GM19239 (cell line): ENCODE measurements at regions not wholly inside any gene's neighbourhood (a gene's known extent, or its start where the extent isn't known, plus 50 kb on each side); places are given as distances from the start of the nearest gene placed in this dataset.
"Not testable (repeated sequence)": the region's sequence is repeated elsewhere in the genome, so short reads cannot be mapped to it uniquely, and the experiment has no call there.

Source experiments
- DNase-seq: peaks from one replicate; pipeline ENCODE4 v3.0.0; 2011; ENCODE audit warnings: low spot score; ENCODE audit not compliant: insufficient read length
- FAIRE-seq: peaks from 2 replicates; lab custom pipeline; 2011; peaks lifted over from hg19 to GRCh38; lab: Jason Lieb, UNC

DNA sequence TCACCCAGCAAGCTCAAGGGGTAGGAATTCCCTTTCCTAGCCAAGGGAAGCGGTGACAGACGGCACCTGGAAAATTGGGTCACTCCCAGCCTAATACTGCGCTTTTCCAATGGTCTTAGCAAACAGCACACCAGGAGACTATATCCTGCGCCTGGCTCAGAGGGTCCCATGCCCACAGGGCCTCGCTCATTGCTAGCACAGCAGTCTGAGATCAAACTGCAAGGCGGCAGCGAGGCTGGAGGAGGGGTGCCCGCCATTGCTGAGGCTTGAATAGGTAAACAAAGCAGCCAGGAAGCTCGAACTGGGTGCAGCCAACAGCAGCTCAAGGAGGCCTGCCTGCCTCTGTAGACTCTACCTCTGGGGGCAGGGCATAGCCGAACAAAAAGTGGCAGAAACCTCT is 500.4 kb upstream of the ANO3 start:
- not testable (repeated sequence) for DNase-seq, FAIRE-seq

- FAIRE-seq (no peak), DNase-seq (no peak)
Measured at GRCh38 chr11:25838918-25839625, 492.9 kb upstream of the ANO3 start.

DNA sequence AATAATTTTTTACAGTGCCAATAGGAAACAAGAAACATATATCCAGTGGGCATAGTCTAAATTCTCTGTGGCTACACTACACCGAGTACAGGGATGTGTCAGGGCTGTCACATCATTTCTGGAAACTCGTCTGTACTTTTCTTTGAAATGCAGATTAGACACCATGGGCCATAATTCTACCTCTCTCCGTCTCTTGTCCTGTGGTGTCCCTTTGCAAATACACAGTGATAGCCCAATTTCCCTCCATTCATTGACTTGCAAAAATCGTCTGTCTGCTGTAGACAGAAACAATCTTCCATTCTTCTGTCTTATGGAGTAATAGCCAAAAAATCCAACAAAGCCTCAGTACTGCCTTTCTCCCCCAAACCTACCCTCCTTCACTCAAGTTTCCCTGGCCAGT is 487.1 kb upstream of the ANO3 start:
- no peak for DNase-seq
- FAIRE-seq, result no peak

GRCh38 chr11:25855916-25856315 is 476.0 kb upstream of the ANO3 start:
- FAIRE-seq, result no peak
- DNase-seq, result no peak

DNA sequence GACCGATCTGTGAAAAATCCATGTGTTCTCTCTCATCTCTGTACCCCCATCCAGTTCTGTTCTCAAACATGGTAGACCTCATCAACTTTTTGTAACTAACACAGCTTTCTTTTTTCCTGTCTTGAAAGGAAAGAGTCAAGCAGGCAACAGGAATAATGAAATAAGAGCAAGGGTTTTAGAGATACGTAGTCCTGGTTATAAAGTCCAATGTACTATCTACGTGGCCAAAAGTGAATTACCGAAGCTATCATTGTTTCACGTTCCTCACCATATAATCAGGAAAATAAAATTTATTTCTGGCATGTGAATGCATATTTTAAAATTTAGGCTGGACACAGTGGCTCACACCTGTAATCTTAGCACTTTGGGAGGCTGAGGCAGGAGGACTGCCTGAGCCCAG is 472.2 kb upstream of the ANO3 start:
- no peak for FAIRE-seq
- DNase-seq, result no peak

DNA sequence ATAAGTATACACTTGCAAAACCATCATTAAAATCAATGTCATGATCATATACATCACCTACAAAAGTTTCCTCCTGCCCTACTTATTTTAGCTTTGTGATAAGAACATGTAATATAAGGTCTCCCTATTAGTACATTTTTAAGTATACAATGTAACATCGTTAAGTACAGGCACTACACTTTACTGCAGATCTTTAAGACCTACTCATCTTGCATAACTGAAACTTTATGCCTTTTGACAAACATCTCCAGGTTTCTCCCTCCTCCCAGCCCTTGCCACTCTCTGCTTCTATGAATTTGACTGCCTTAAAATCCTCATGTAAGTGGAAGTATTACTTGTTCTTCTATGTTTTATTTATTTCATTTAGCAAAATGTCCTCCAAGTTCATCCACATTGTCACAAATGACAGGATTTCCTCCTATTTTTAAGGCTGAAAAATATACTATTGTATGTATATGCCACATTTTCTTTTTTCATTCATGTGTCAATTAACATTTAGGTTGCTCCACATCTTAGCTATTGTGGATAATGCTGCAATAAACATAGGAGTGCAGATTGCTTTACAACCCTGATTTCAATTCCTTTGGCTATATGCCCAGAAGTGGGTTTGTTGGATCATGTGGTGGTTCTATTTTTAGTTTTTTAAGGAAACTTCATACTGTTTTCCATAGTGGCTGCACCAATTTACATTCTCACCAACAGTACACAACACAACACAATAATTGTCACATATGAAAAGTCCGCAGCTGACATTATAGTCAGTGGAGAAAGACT is 471.1 kb upstream of the ANO3 start:
- DNase-seq (no peak), FAIRE-seq (no peak)

DNA sequence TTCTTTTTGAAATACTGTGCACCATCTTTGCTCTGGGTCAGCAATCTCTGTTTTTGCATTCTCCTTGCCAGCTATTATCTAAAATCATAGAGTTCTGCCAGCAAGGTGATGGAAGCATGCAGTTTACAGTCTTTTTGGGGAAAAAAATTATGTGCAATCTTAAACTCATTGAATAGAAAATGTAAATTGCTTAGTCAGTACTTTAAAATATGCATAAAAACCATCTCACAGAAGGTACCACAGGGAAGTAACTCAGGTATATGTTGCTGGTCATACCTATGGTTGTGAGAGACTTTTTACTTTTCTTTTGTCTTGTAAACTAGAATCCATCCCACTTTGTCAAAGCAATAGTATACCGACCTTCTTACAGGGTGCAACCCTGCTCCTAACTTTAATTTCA is 469.8 kb upstream of the ANO3 start:
- DNase-seq, result no peak
- FAIRE-seq, result no peak

DNA sequence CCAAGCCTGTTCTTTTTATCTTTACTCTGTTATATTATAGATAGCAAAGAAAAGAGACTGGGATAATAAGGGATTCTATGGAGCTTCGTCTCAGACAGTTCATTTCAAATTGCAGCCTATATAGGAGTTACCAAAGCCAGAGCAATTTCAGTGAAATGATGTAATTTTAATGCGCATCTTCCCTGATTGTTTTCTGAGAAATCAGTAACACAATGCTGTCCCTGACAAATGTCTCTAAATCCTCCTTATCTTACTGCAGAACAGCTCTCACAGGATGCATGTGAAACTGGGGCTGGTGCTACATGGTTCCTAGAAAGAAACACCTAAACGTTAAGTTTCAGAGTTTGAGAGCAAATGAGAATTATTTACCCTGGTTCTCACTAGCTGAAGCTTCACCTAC is 467.9 kb upstream of the ANO3 start:
- no peak for FAIRE-seq

GRCh38 chr11:25876456-25876965 is 455.4 kb upstream of the ANO3 start:
- FAIRE-seq (no peak), DNase-seq (no peak)

More for the DNA sequence above, 467.9 kb upstream of the ANO3 start:
- DNase-seq, result no peak

DNA sequence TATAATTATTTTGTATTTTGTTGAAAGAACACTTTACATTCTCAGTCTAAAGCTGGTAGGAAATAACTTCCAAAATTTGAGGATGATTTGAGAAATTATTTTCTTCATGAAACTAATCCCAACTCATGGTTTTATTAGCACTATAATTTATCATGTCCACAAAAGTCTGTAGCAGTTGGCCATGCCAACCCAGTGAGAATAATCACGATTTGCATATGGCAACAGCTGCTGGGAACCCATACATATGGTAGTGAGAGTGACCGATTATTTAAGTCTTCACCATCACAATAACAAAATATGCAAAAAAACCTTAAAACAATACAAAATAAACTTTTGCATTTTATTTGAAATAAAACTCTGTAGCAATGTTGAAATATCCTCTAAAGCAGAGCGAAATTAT is 445.9 kb upstream of the ANO3 start:
- DNase-seq, result no peak
- FAIRE-seq, result no peak

- no peak for FAIRE-seq
- DNase-seq, result no peak
Measured at GRCh38 chr11:25890626-25891260, 441.2 kb upstream of the ANO3 start.

- FAIRE-seq (no peak), DNase-seq (no peak)
Measured at GRCh38 chr11:25891960-25892359, 440.0 kb upstream of the ANO3 start.

DNA sequence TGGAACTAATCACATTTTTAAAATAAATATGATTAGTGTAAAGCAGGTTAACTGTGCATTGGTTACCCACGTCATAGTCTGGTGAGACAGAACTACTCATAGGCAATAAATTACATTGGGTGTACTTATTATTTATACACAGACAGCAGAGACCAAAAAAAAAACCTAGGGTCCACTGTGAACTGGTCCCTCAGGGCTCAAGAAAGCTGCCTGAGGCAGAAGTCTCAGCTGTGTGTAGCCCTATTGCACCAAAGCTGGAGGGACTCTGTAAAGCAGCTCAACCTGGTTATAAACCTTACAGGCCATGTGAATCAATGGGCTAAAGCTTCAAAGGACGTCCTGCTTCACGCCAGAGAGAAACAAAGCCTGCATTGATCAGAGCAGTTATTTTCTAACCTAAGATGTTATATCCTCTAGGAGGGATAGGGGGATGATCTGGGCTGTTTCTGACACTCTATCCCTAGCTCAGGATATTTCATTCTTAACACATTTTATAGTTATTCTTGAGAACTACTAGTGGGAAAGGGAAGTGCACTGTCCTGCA is 432.2 kb upstream of the ANO3 start:
- FAIRE-seq (no peak), DNase-seq (no peak)

DNA sequence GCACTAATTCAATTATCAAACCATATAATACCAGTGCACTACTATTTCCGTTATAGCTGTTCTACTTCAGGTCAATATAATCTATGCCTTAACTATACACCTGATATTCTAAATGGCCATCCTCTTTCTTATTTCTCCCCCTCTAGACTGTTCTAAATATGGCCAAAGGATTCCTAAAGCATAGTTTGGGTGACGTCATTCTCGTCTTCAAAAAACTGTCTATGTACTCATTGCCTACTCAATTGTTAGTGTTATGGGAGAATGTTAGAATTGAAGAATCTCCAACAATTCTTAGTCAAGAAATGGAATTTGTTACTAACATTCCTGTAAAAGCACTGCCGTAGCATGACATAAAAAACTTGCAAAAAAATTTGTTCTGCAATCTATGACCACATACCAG is 431.1 kb upstream of the ANO3 start:
- FAIRE-seq (no peak), DNase-seq (no peak)

DNA sequence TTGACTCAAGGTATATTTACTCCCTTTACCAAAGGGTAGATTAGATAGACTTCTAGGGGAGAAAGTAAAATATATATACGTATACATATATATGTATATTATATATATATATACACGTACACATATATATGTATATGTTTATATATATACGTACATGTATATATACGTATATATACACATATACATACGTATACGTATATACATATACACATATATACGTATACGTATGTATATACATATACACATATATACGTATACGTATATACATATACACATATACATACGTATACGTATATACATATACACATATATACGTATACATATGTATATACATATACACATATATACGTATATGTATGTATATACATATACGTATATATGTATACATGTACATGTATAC is 430.5 kb upstream of the ANO3 start:
- no peak for DNase-seq
- no peak for FAIRE-seq

DNA sequence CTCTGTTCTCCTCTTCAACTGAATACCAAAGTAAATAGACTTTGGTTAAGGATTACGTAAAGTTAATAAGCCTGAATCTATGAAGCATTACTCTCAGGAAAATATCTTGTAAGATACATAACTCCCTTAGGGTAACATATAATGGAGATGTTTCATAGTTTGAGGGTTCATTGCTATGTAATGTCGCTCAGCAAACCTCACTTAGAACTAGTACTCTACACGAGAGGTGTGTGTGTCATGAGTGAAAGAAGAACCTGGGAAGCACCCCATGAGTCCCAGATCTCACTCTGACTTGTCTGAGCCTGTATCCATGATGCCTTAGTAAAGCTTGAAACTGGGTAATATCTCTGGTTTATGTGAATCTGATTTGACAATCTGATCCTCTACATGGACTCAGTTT is 429.5 kb upstream of the ANO3 start:
- DNase-seq, result no peak
- no peak for FAIRE-seq

- no peak for FAIRE-seq
Measured at GRCh38 chr11:25908726-25909125, 423.2 kb upstream of the ANO3 start.

GRCh38 chr11:25910086-25910485 is 421.8 kb upstream of the ANO3 start:
- DNase-seq (no peak), FAIRE-seq (no peak)

More at GRCh38 chr11:25908726-25909125, 423.2 kb upstream of the ANO3 start:
- DNase-seq, result no peak

DNA sequence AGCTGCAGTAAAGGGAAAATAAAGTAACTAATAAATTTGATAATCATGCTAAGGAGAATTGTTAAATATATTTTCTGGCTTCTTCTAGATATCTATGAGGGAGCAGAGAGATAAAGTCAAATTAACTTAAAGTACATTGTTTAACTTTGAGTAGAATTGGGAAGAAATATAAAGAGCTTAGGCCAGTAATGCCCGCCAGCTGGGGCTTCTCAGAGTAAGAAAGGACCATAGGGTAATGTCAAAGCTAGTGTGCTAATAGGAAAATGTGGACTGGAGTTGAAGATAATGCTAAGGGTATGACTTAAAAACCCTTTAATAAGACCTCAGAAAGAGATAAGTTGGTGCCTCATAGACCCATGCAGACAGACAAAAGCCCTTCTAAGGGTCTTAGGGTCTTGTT is 411.6 kb upstream of the ANO3 start:
- no peak for DNase-seq

GRCh38 chr11:25924586-25924985 is 407.3 kb upstream of the ANO3 start:
- DNase-seq, result no peak
- no peak for FAIRE-seq

More for the DNA sequence above, 411.6 kb upstream of the ANO3 start:
- FAIRE-seq, result no peak

DNA sequence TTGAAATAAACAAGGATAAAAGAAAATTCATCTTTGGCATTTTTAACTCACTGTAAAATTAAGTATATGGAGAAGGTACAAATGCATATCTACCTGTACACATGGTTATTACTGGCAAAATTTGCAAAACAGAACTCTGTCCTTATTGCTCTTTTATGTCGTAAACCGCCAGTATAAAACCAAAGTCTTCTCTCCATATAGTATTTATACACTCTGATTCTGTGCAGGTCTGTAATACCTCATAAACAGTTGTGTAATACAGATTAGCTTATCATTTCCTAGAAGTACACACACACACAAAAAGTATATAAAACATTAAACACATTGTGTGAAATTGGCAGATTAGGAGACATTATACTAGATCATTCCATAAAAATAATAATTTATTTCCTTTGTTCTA is 406.6 kb upstream of the ANO3 start:
- DNase-seq (no peak), FAIRE-seq (no peak)
